Caco-2 (cell line): ENCODE measurements at regions not wholly inside any gene's neighbourhood (a gene's known extent, or its start where the extent isn't known, plus 50 kb on each side); places are given as distances from the start of the nearest gene placed in this dataset.

ENCODE experiments used
- BruUV-seq: library from RNA; stranded (reverse); fragments of 400-500 nt; replicated peaks from 2 replicates; lab custom pipeline; 2021; lab: Mats Ljungman, UMichigan
- CTCF ChIA-PET: fragments of 300-600 bp; sonication (Branson Sonifier 250); formaldehyde crosslinking; loops from one replicate; lab custom pipeline; 2022; ENCODE audit warnings: antibody characterized with exemption; lab: Charles Lee
- POLR2A ChIA-PET: fragments of 300-600 bp; sonication (Branson Sonifier 250); formaldehyde crosslinking; loops from one replicate; lab custom pipeline; 2022; ENCODE audit warnings: antibody characterized with exemption; lab: Charles Lee
- DNase-seq, 2 experiments: peaks; one replicate each; pipeline versions ENCODE4 v3.0.0 to v3.0.0-alpha.2; 2020 to 2022
- H3K27me3 ChIP-seq: replicated peaks from 2 replicates; pipeline ENCODE4 v1.6.0; 2011; ENCODE audit warnings: low read length; ENCODE audit not compliant: control insufficient read depth, insufficient read depth
- H3K36me3 ChIP-seq: 2 replicates; pipeline ENCODE4 v1.5.1; 2011; ENCODE audit warnings: low read length; ENCODE audit not compliant: control insufficient read depth, insufficient read depth
- H3K4me1 ChIP-seq: fragments of 250-450 bp; sonication (Bioruptor Pico); 2 replicates; pipeline ENCODE4 v1.5.1; 2020; ENCODE audit warnings: mild to moderate bottlenecking
- H3K4me3 ChIP-seq: 2 replicates; pipeline ENCODE4 v1.5.1; 2011; ENCODE audit warnings: low read depth, mild to moderate bottlenecking, control low read depth, low read length
- H3K9me3 ChIP-seq: fragments of 250-450 bp; sonication (Bioruptor Pico); 2 replicates; pipeline ENCODE4 v1.5.1; 2020; ENCODE audit warnings: mild to moderate bottlenecking, moderate library complexity
- H3K27ac Mint-ChIP-seq: one replicate; pipeline ENCODE4 v1.8.0; 2022; ENCODE audit warnings: mixed read lengths; ENCODE audit not compliant: unreplicated experiment
- H3K27me3 Mint-ChIP-seq: one replicate; pipeline ENCODE4 v1.8.0; 2022; ENCODE audit warnings: mixed read lengths; ENCODE audit not compliant: insufficient read depth, unreplicated experiment
- H3K36me3 Mint-ChIP-seq: one replicate; pipeline ENCODE4 v1.8.0; 2022; ENCODE audit warnings: mild to moderate bottlenecking, mixed read lengths; ENCODE audit not compliant: insufficient read depth, unreplicated experiment
- H3K4me1 Mint-ChIP-seq: one replicate; pipeline ENCODE4 v1.8.0; 2022; ENCODE audit warnings: low read depth, mixed read lengths; ENCODE audit not compliant: unreplicated experiment
- H3K4me3 Mint-ChIP-seq: one replicate; pipeline ENCODE4 v1.8.0; 2022; ENCODE audit warnings: mild to moderate bottlenecking, moderate library complexity, mixed read lengths; ENCODE audit not compliant: unreplicated experiment
- H3K9me3 Mint-ChIP-seq: one replicate; pipeline ENCODE4 v1.8.0; 2022; ENCODE audit warnings: mixed read lengths; ENCODE audit not compliant: unreplicated experiment
- intact Hi-C: fragments of 100-400 bp; cut with micrococcal nuclease; formaldehyde crosslinking; loops from one replicate; pipeline ENCODE4 v1.10.0; 2022; ENCODE audit not compliant: unreplicated experiment
- TF ChIP-seq, protein P1 (sequence below), 2 experiments: fragments of 200-600 bp in 1 of 2; IDR thresholded peaks; 1 replicate in 1 of 2; 2 replicates in 1 of 2; pipeline versions ENCODE4 v1.5.1 to v1.8.0; 2011 to 2022; ENCODE audit warnings: antibody characterized with exemption in 1 of 2, control low read depth in 1 of 2, inconsistent platforms in 1 of 2, low read depth in 1 of 2, low read length in 1 of 2, mild to moderate bottlenecking in 1 of 2, moderate library complexity in 1 of 2; ENCODE audit not compliant: insufficient read depth in 1 of 2, severe bottlenecking in 1 of 2, unreplicated experiment in 1 of 2

DNA sequence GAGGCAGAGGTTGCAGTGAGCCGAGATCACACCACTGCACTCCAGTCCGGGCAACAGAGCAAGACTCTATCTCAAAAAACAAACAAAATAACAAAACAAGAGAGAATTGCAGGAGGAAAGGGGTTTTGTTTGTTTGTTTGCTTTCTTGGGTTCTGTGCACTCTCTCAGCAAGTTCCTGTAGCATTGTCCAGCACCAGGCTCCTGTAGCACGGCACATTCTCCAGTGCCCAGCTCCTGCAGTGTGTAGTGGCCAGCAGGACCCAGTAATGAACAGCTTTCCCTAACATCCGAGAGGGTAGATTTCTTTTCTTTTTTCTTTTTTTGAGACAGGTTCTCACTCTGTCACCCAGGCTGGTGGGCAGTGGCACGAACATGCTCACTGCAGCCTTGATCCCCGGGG is 60.5 kb upstream of the USP9X start:
- no peaks in the 10 kb centered on the region for H3K36me3 Mint-ChIP-seq
- ChIA-PET POLR2A (no interaction called here), CTCF (no interaction called here)
- intact Hi-C loops: no loop called here
- no peaks in the 10 kb centered on the region for H3K27me3 ChIP-seq
- H3K27me3 Mint-ChIP-seq: no peaks in the 10 kb centered on the region
- H3K4me1 Mint-ChIP-seq: no peaks in the 10 kb centered on the region
- no peak overlapping the region for H3K4me3 Mint-ChIP-seq
- H3K4me3 ChIP-seq: no peak overlapping the region
- no peaks in the 10 kb centered on the region for H3K9me3 Mint-ChIP-seq
- BruUV-seq: no TSS peak
- H3K27ac Mint-ChIP-seq: no peak overlapping the region
- H3K36me3 ChIP-seq: no peaks in the 10 kb centered on the region
- H3K4me1 ChIP-seq: peaks cover 3% of the 10 kb centered on the region
- no peaks in the 10 kb centered on the region for H3K9me3 ChIP-seq
- no peak for DNase-seq
- TF ChIP-seq, protein P1, sequence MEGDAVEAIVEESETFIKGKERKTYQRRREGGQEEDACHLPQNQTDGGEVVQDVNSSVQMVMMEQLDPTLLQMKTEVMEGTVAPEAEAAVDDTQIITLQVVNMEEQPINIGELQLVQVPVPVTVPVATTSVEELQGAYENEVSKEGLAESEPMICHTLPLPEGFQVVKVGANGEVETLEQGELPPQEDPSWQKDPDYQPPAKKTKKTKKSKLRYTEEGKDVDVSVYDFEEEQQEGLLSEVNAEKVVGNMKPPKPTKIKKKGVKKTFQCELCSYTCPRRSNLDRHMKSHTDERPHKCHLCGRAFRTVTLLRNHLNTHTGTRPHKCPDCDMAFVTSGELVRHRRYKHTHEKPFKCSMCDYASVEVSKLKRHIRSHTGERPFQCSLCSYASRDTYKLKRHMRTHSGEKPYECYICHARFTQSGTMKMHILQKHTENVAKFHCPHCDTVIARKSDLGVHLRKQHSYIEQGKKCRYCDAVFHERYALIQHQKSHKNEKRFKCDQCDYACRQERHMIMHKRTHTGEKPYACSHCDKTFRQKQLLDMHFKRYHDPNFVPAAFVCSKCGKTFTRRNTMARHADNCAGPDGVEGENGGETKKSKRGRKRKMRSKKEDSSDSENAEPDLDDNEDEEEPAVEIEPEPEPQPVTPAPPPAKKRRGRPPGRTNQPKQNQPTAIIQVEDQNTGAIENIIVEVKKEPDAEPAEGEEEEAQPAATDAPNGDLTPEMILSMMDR (IDR thresholded peaks at IDR 0.05; ENCODE audit: insufficient read depth in 1 of 2, low read depth in 1 of 2, low read length in 1 of 2, severe bottlenecking in 1 of 2, unreplicated experiment in 1 of 2): no peak

DNA sequence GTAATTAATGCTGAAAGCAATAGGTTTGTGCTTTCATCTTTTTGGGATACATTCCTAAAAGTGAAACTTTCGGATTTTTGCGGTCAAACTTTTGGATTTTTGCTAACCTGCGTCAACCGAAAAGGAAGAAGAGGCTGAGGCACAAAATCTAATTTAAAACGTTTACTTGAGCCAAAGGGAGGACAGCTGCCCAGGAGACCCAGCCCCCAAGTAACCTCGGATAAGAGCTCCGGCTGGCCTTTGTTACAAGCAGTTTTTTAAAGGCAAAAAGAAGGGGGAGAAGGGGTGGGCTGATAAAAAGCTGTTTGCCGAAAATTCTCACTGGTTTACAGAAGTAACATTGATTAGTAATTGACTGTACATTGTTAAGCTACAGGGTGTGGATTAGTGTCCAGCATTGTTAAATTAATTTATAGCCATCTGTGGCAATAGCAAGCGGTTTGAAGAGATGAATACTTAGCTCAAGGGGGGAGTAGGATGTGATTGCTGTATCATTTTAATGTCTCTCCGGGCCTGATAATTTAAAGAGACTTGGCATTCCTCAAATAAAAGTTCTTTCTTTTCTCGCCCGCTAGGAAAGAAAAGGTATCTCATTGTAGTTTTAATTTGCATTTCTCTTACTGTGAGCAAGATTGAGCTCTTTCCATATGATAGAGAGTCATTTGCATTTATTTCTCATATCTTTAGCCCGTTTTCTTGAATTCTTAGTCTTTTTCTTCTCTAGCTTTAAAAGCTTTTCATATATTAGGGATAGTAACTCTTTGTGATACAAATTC is 59.1 kb upstream of the USP9X start:
- no peaks in the 10 kb centered on the region for H3K36me3 ChIP-seq
- CTCF ChIA-PET: interaction anchor here (0.5 kb wide), 1 partner anchor 15 kb away, joined by 3 read pairs; no protein-coding TSS in a partner anchor
- Mint-ChIP-seq H3K36me3 (no peaks in the 10 kb centered on the region), H3K4me1 (no peaks in the 10 kb centered on the region), H3K9me3 (no peaks in the 10 kb centered on the region), H3K27me3 (no peaks in the 10 kb centered on the region), H3K27ac (no peak overlapping the region), H3K4me3 (no peak overlapping the region)
- no peaks in the 10 kb centered on the region for H3K9me3 ChIP-seq
- peaks cover 3% of the 10 kb centered on the region for H3K4me1 ChIP-seq
- intact Hi-C loops: loop anchor here (2.0 kb wide), 1 partner anchor 59 kb away; the partner anchor contains the start of gene USP9X
- H3K27me3 ChIP-seq: no peaks in the 10 kb centered on the region
- no TSS peak for BruUV-seq
- no peak for DNase-seq
- H3K4me3 ChIP-seq: no peak overlapping the region
- TF ChIP-seq, protein P1 (IDR thresholded peaks at IDR 0.05; ENCODE audit: insufficient read depth in 1 of 2, low read depth in 1 of 2, low read length in 1 of 2, severe bottlenecking in 1 of 2, unreplicated experiment in 1 of 2): no peak
- POLR2A ChIA-PET: no interaction called here

GRCh38 chrX:41026702-41027078 is 58.6 kb upstream of the USP9X start:
- Histone ChIP-seq H3K4me1 (peaks cover 3% of the 10 kb centered on the region), H3K27me3 (no peaks in the 10 kb centered on the region), H3K36me3 (no peaks in the 10 kb centered on the region), H3K4me3 (no peak overlapping the region), H3K9me3 (no peaks in the 10 kb centered on the region)
- POLR2A ChIA-PET: no interaction called here
- TF ChIP-seq, protein P1 (IDR thresholded peaks at IDR 0.05; ENCODE audit: insufficient read depth in 1 of 2, low read depth in 1 of 2, low read length in 1 of 2, severe bottlenecking in 1 of 2, unreplicated experiment in 1 of 2): no peak
- intact Hi-C loops: loop anchor here (2.0 kb wide), 1 partner anchor 58 kb away; the partner anchor contains the start of gene USP9X
- Mint-ChIP-seq H3K4me1 (no peaks in the 10 kb centered on the region), H3K36me3 (no peaks in the 10 kb centered on the region), H3K9me3 (no peaks in the 10 kb centered on the region), H3K27ac (no peak overlapping the region), H3K27me3 (no peaks in the 10 kb centered on the region), H3K4me3 (no peak overlapping the region)
- no TSS peak for BruUV-seq
- CTCF ChIA-PET: interaction anchor here (0.5 kb wide), 1 partner anchor 15 kb away, joined by 3 read pairs; no protein-coding TSS in a partner anchor
- DNase-seq: no peak
